BLaER1 treated with 17β-estradiol and CSF1 and Interleukin-3, amounts not matched to agents 10 nM and 100 nM (cell line): ENCODE measurements at regions not wholly inside any gene's neighbourhood (a gene's known extent, or its start where the extent isn't known, plus 50 kb on each side); places are given as distances from the start of the nearest gene placed in this dataset.

Experiments used
- H3K27ac ChIP-seq, 11 experiments: shearing (Covaris generic); formaldehyde crosslinking; 2 replicates each; pipeline ENCODE4 v1.8.1; 2022
- H3K27me3 ChIP-seq, 11 experiments: shearing (Covaris generic); formaldehyde crosslinking; 2 replicates each; pipeline ENCODE4 v1.8.1; 2022
- H3K36me3 ChIP-seq, 11 experiments: shearing (Covaris generic); formaldehyde crosslinking; 2 replicates each; pipeline ENCODE4 v1.8.1; 2022
- H3K4me1 ChIP-seq, 10 experiments: shearing (Covaris generic); formaldehyde crosslinking; 2 replicates each; pipeline ENCODE4 v1.8.1; 2022
- H3K4me2 ChIP-seq, 11 experiments: shearing (Covaris generic); formaldehyde crosslinking; 2 replicates each; pipeline ENCODE4 v1.8.1; 2022
- H3K4me3 ChIP-seq, 10 experiments: shearing (Covaris generic); formaldehyde crosslinking; 2 replicates each; pipeline ENCODE4 v1.8.1; 2022
- H3K9ac ChIP-seq, 11 experiments: shearing (Covaris generic); formaldehyde crosslinking; 2 replicates each; pipeline ENCODE4 v1.8.1; 2022
- H3K9me3 ChIP-seq, 11 experiments: shearing (Covaris generic); formaldehyde crosslinking; replicated peaks in 1 of 11; 2 replicates each; pipeline ENCODE4 v1.8.1; 2022
- H4K20me1 ChIP-seq, 11 experiments: shearing (Covaris generic); formaldehyde crosslinking; 2 replicates each; pipeline ENCODE4 v1.8.1; 2022
- Cebpa-rat ChIP-seq, 11 experiments: shearing (Covaris generic); IDR thresholded peaks; 2 replicates each; pipeline ENCODE4 v1.8.1; 2022

DNA sequence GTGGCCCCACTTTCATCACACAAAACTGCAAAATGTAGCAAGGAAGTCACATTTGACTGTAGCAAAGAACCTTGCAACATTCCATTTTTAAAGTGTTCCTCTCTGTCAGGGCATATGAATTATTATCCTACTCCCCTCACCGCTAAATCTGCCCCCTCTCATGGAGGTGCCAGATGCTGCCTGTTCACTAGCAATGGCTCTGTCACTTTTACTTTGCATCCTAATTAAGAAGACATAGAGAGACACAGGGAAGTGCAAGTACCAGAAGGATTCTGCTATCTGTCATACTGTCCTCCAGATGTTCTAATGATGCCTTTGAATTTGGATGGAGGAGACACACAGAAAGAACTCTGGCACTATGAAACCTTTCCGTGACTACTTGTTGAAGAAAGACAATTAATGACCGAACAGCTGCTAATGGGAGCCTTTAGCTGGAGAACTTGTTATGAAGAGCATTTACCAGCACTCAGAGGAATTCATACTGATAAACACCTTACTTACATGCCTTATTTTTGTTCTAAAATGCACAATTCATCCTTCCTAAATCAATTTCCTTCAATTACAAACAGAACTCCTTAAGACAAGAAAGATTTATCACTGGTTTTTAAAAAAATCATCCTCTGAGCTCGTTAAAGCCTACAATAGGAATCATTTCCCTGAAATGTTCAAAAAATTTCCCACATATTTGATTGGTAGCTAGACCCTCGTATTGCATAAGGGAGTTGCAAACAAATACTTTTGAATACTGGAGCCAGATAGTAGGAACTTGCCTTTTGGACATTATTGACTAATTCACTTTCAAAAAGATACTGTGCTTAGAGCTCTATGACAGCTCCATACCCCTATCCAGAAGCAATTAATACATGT is 292.6 kb downstream of the UBE3D start:
- Histone ChIP-seq H3K27me3 (no peaks in the 10 kb centered on the region), H3K27ac (no peak overlapping the region)
- TF ChIP-seq Cebpa-rat (IDR thresholded peaks at IDR 0.05): no peak

DNA sequence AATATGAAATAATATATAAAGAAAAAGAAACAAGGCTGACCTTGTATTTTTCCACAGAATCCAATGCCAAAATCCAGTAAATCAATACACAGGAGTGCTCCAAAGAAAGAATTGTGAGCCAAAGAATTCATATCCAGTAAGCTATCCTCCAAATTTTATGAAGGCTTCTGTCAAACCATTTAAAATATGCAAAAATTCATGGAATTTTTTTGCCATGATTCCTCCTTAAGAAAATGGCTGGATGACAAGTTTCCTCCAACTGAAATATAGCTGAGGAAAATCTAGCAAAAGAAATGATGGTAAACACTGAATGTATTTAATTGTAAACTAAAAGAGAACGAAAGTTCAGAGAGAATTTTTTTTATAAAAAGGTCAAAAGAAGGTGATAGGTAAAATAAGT is 290.3 kb downstream of the UBE3D start:
- Histone ChIP-seq H3K4me1 (no peaks in the 10 kb centered on the region), H3K27ac (no peak overlapping the region), H3K4me2 (no peak overlapping the region), H3K36me3 (no peaks in the 10 kb centered on the region), H4K20me1 (no peaks in the 10 kb centered on the region), H3K27me3 (no peaks in the 10 kb centered on the region), H3K4me3 (no peak overlapping the region), H3K9me3 (no peaks in the 10 kb centered on the region), H3K9ac (no peak overlapping the region)
- no peak for TF ChIP-seq Cebpa-rat (IDR thresholded peaks at IDR 0.05)

More for the DNA sequence above, 292.6 kb downstream of the UBE3D start:
- H4K20me1 ChIP-seq: no peaks in the 10 kb centered on the region
- H3K9ac ChIP-seq: no peak overlapping the region
- H3K4me3 ChIP-seq: no peak overlapping the region
- no peak overlapping the region for H3K4me2 ChIP-seq
- no peaks in the 10 kb centered on the region for H3K9me3 ChIP-seq
- H3K4me1 ChIP-seq: no peaks in the 10 kb centered on the region
- no peaks in the 10 kb centered on the region for H3K36me3 ChIP-seq

DNA sequence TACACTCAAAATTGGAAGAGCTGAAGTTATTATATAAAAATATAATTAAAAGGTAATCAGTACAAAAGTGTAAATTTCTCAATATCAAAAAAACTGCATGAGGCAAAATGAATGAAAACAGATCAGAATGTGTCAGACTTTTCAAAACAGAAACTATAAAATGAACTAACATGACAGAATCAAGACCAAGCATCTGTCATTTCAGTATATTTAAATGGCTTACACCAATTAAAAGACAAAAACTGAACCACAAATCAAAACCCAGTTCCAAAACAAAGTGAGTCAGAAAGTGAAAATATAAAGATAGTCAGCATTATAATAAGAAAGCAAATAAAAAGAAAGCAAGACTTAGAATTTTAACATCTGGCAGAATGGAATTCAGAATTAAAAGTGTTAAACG is 289.7 kb downstream of the UBE3D start:
- Histone ChIP-seq H3K9me3 (no peaks in the 10 kb centered on the region), H3K9ac (no peak overlapping the region), H3K4me3 (no peak overlapping the region), H3K27me3 (no peaks in the 10 kb centered on the region), H3K27ac (no peak overlapping the region), H3K4me1 (no peaks in the 10 kb centered on the region), H3K36me3 (no peaks in the 10 kb centered on the region), H3K4me2 (no peak overlapping the region), H4K20me1 (no peaks in the 10 kb centered on the region)
- no peak for TF ChIP-seq Cebpa-rat (IDR thresholded peaks at IDR 0.05)

DNA sequence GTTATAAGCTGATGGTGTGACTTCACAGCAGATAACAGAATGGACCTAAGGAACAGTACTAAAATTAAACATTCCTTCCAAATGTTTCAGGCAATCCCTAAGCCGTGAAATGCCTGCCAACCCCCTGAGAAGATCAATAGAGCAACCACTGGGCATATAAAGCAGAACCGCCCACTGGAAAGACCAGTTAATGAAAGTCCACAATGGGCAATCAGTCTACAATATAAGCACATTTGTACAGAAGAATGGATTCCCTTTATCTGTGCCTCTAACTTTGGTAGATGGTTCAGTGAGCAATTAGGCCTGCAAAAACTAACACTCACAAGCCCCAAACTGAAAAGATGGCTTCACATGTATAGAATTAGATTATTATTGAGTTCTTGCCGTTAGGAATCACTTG is 286.6 kb downstream of the UBE3D start:
- H3K4me1 ChIP-seq: no peaks in the 10 kb centered on the region
- no peaks in the 10 kb centered on the region for H3K9me3 ChIP-seq
- no peak overlapping the region for H3K4me3 ChIP-seq
- no peaks in the 10 kb centered on the region for H3K27me3 ChIP-seq
- H3K4me2 ChIP-seq: no peak overlapping the region
- H3K27ac ChIP-seq: no peak overlapping the region
- H3K36me3 ChIP-seq: no peaks in the 10 kb centered on the region
- TF ChIP-seq Cebpa-rat (IDR thresholded peaks at IDR 0.05): no peak
- H3K9ac ChIP-seq: no peak overlapping the region
- no peaks in the 10 kb centered on the region for H4K20me1 ChIP-seq

DNA sequence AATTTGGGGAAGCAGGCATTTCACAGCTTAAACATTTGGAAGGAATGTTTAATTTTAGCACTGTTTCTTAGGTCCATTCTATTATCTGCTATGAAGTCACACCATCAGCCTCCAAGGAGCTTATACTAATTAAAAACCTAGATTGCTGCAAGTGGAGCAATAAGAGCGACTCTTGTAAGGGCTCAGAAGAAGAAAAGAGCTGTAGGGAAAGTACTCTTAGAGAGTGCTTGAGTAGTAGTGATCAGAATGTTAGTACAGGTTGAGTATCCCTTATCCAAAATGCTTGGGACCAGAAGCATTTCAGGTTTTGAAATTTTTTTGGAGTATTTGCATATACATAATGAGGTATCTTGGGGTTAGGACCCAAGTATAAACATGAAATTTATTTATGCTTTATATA is 285.3 kb downstream of the UBE3D start:
- Histone ChIP-seq H3K27ac (no peak overlapping the region), H3K27me3 (no peaks in the 10 kb centered on the region), H4K20me1 (no peaks in the 10 kb centered on the region), H3K4me1 (no peaks in the 10 kb centered on the region), H3K9ac (no peak overlapping the region), H3K36me3 (no peaks in the 10 kb centered on the region), H3K4me2 (no peak overlapping the region), H3K9me3 (no peaks in the 10 kb centered on the region), H3K4me3 (no peak overlapping the region)
- TF ChIP-seq Cebpa-rat (IDR thresholded peaks at IDR 0.05): no peak

DNA sequence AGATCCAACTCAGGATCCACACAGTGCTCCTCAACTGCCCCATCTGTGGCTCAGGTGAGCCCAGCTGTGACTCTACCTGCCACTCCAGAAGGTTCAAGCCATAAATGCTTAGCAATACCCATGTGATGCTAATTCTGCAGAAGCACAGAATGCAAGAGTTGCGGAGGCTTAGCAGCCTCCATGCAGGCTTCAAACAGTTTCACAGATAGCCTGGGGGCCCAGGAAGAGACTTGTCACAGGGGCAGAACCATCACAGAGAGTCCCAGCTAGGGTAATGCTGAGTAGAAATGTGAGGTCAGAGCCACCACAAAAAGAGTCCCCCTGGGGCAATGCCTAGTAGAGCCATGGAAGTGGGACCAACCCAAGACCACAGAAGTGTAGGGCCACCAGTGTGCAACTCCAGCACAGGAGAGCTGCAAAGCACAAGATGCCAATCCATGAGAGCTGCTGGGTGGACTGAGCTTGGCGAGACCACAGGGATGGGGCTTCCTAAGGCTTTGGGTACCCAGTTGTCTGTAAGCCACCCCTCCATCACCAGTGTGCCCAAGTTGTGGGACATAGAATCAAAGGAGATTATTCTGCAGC is 283.9 kb downstream of the UBE3D start:
- Histone ChIP-seq H3K36me3 (no peaks in the 10 kb centered on the region), H3K9me3 (no peaks in the 10 kb centered on the region), H3K4me2 (no peak overlapping the region), H3K4me3 (no peak overlapping the region), H3K27ac (no peak overlapping the region), H3K9ac (no peak overlapping the region), H3K4me1 (no peaks in the 10 kb centered on the region), H4K20me1 (no peaks in the 10 kb centered on the region), H3K27me3 (no peaks in the 10 kb centered on the region)
- TF ChIP-seq Cebpa-rat (IDR thresholded peaks at IDR 0.05): no peak

DNA sequence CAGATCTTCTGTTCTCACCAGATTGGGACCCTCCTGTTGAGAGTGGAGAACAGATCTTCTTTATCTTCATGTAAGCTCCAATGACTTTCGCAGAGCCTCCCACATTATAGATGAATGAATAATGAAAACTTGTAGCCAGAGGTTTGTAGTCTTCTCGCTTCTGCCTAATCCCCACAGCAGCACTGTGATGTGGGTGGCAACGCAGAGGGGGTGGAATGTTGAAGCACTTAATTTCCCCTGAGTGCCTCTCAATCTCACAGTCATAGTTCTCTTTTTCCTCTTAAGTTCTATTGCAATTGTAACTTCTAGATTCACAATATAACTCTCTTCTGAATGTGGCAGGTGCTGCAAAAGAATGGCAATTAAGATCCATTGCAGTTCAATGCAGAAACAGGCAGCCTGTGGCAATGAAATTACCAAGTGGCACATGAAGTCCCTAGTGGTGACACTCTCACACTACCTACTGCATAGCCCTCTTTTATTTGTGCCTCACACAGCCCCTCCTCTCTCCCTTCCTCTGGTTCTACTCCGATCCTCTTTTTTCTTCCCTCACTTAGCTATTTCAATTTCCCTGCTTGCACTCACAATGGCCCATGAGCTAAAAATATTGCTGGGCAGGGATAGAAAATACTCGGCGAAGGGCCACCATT is 281.9 kb downstream of the UBE3D start:
- Histone ChIP-seq H3K36me3 (no peaks in the 10 kb centered on the region), H3K9me3 (no peaks in the 10 kb centered on the region), H4K20me1 (no peaks in the 10 kb centered on the region), H3K4me1 (no peaks in the 10 kb centered on the region), H3K27ac (no peak overlapping the region), H3K9ac (no peak overlapping the region), H3K4me3 (no peak overlapping the region), H3K27me3 (no peaks in the 10 kb centered on the region), H3K4me2 (no peak overlapping the region)
- no peak for TF ChIP-seq Cebpa-rat (IDR thresholded peaks at IDR 0.05)

DNA sequence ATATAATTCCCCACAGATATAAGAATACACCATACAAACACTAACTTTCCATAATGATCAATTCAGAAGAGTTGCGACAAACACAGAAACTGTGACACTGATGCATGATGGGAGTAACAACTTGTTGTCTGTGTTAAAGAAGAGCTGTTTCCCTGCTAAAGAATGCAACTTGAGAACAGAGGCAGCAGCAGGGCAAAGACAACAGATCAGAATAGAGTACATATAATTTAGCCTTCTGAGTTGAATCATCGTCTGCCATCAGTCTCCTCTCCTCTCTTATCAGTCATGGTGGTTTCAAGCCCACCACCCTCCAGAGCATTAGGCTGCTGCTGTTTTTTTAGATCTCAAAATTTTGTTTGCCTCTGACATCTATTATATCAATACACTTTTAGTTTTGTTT is 280.4 kb downstream of the UBE3D start:
- no peak overlapping the region for H3K9ac ChIP-seq
- no peaks in the 10 kb centered on the region for H4K20me1 ChIP-seq
- H3K36me3 ChIP-seq: no peaks in the 10 kb centered on the region
- no peaks in the 10 kb centered on the region for H3K4me1 ChIP-seq
- no peak for TF ChIP-seq Cebpa-rat (IDR thresholded peaks at IDR 0.05)
- no peaks in the 10 kb centered on the region for H3K9me3 ChIP-seq
- no peaks in the 10 kb centered on the region for H3K27me3 ChIP-seq
- H3K4me3 ChIP-seq: no peak overlapping the region
- no peak overlapping the region for H3K27ac ChIP-seq
- no peak overlapping the region for H3K4me2 ChIP-seq

DNA sequence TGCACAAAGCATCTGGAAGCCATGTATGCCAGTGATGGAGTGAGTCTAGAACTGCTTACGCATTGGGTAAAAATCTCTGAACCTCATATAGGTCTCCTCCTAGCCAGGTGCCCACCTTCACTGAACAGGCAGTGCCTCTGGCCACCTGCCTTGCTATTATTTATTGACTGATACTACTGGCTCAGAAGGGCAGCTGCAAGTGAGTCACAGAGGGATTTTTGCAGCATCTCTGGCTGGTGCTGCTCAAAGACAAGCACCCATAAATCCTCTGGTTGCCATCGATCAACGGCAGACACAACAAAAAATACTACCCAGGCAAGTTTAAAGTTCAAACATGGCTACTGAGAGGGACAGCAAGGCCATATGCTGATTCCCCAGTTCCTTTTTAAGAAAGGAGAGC is 279.4 kb downstream of the UBE3D start:
- Histone ChIP-seq H3K4me3 (no peak overlapping the region), H3K36me3 (no peaks in the 10 kb centered on the region), H3K27me3 (no peaks in the 10 kb centered on the region), H3K9me3 (no peaks in the 10 kb centered on the region), H3K4me1 (no peaks in the 10 kb centered on the region), H3K4me2 (no peak overlapping the region), H3K9ac (no peak overlapping the region), H4K20me1 (no peaks in the 10 kb centered on the region), H3K27ac (no peak overlapping the region)
- no peak for TF ChIP-seq Cebpa-rat (IDR thresholded peaks at IDR 0.05)

DNA sequence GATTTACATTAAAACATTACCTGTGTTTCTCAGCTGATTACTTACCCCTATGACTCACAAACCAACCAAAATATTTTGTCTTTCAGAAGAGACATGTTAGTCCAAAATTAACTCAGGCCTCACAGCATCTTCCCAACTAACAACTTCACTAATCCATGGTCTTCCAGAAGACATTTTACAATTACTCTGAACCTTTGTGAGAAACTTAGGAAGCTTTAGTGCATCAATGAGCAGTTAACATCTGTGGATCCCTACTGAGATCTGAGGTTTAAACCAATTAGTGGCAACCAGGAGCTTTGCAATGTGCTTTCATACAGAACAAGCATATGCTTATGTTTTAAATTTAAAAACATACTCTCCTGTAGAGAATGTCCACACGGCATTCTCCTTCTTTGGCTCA is 269.7 kb downstream of the UBE3D start:
- Histone ChIP-seq H3K4me2 (no peak overlapping the region), H3K9me3 (no peaks in the 10 kb centered on the region), H3K9ac (no peak overlapping the region), H3K27me3 (no peaks in the 10 kb centered on the region), H3K36me3 (no peaks in the 10 kb centered on the region), H3K4me1 (no peaks in the 10 kb centered on the region), H3K27ac (no peak overlapping the region), H4K20me1 (no peaks in the 10 kb centered on the region), H3K4me3 (no peak overlapping the region)
- no peak for TF ChIP-seq Cebpa-rat (IDR thresholded peaks at IDR 0.05)
